Heart left ventricle (tissue), 13 donors: ENCODE measurements at regions not wholly inside any gene's neighbourhood (a gene's known extent, or its start where the extent isn't known, plus 50 kb on each side); places are given as distances from the start of the nearest gene placed in this dataset.

Experiments
- CTCF ChIP-seq, 12 donors: fragments of 200-600 bp; sonication (generic) in 4 of 12; IDR thresholded peaks; one replicate each; pipeline versions ENCODE4 v1.5.0 to v1.8.0; 2018 to 2022; ENCODE audit warnings: antibody characterized with exemption in 12 of 12, mild to moderate bottlenecking in 5 of 12
- POLR2A ChIP-seq, 2 donors: fragments of 450-650 bp; IDR thresholded peaks; one replicate each; pipeline ENCODE4 v1.6.1; 2017; ENCODE audit warnings: antibody characterized with exemption in 2 of 2, mild to moderate bottlenecking in 2 of 2, moderate library complexity in 2 of 2
- donor health status: ischemic (EF 13 %, LVEDD 7.1; RV severe dilation, severe dysfunction).
- donor health status: DM: no; HTN: yes; CAD: no.
- donor health status: DM: no; HTN: no; CAD: no.
- donor health status: ischemic (EF 25% LVEDD 6.9; RV normal size, moderate dysfunction).
- donor health status: ischemic (EF 25% LVEDD 5.7; RV mildly dilated, moderate dysfunction).
- donor health status: ischemic (EF 35%, LVEDD 5.7; RV mildly dilated, moderate dysfunction).
- donor health status: nonischemic (EF 11% LVEDD 7.7; RV severe dilation, severe dysfunction).
- donor health status: DM: yes; HTN: yes; CAD: no.
- donor health status: PGD.
- donor health status: ischemic (EF 29% LVEDD 5.4; RV normal size, mild dysfunction).
- donor health status: nonischemic (EF 23%, LVEDD 6.1; RV moderate dilation, normal function).

GRCh38 chr2:198359308-198359707, 554.9 kb downstream of the PLCL1 start:
- no peak for TF ChIP-seq CTCF (IDR thresholded peaks at IDR 0.05)
- TF ChIP-seq POLR2A (IDR thresholded peaks at IDR 0.05) = no peak
